ENCODE measurements at regions not wholly inside any gene's neighbourhood (a gene's known extent, or its start where the extent isn't known, plus 50 kb on each side); places are given as distances from the start of the nearest gene placed in this dataset.

DNA sequence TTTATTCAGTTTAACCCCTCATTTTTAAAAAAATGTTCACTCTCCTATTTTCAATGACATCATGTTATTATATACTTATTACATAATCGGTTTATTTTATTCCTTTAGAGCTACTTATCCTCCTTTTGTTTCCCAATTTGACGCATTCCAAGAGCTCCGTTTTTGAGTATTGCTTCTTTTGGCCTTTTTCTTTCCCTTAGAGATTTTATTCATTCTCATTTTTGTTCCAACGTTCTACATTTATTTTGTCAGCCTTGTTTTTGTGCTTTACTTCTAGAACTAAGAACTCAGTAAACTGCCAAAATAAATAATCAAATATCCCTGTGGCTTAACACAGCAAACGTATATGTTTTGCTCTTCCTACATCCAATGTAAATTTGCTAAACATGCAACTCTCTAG, 769.1 kb downstream of the NCAM2 start:
- Mint-ChIP-seq H3K4me1 (ENCODE audit: unreplicated experiment) (no peaks in the 10 kb centered on the region), H3K9me3 (no peaks in the 10 kb centered on the region), H3K27me3 (no peaks in the 10 kb centered on the region), H3K36me3 (no peaks in the 10 kb centered on the region), H3K27ac (no peak overlapping the region), H3K4me3 (no peak overlapping the region)
- no peak for TF ChIP-seq CTCF (conservative IDR thresholded peaks at IDR 0.05)
- DNase-seq (ENCODE audit: extremely low spot score, unreplicated experiment) = no peak

- TF ChIP-seq CTCF (conservative IDR thresholded peaks at IDR 0.05) = no peak
- Mint-ChIP-seq H3K27me3 (no peaks in the 10 kb centered on the region), H3K4me1 (ENCODE audit: unreplicated experiment) (no peaks in the 10 kb centered on the region), H3K36me3 (no peaks in the 10 kb centered on the region), H3K4me3 (no peak overlapping the region), H3K27ac (no peak overlapping the region), H3K9me3 (no peaks in the 10 kb centered on the region)
- no peak for DNase-seq (ENCODE audit: extremely low spot score, unreplicated experiment)
Measured at GRCh38 chr21:21788591-21788990, 790.4 kb downstream of the NCAM2 start.

DNA sequence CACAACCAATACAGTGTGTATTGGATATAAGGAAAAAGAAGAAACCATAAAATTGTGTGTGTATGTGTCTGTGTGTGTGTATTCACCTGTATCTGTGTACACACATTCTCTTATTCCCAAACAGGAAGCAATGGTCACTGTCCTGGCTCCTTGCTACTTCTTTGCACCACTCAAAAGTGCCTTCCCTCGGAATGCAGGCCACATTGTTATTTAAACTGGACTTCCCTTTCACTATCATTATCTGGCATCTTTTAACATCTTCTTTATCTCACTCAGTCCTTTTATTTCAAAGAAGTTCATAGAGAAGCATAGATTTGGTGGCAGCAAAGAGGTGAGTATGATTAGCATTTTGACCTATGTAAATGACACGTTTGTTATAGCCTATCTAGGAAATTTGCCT, 803.7 kb downstream of the NCAM2 start:
- no peak for TF ChIP-seq CTCF (conservative IDR thresholded peaks at IDR 0.05)
- Mint-ChIP-seq H3K36me3 (no peaks in the 10 kb centered on the region), H3K4me1 (ENCODE audit: unreplicated experiment) (no peaks in the 10 kb centered on the region), H3K27ac (no peak overlapping the region), H3K9me3 (no peaks in the 10 kb centered on the region), H3K27me3 (no peaks in the 10 kb centered on the region), H3K4me3 (no peak overlapping the region)
- no peak for DNase-seq (ENCODE audit: extremely low spot score, unreplicated experiment)

GRCh38 chr21:21806711-21807597, 808.7 kb downstream of the NCAM2 start:
- TF ChIP-seq CTCF (conservative IDR thresholded peaks at IDR 0.05) = no peak
- no peaks in the 10 kb centered on the region for H3K36me3 Mint-ChIP-seq
- no peak overlapping the region for H3K4me3 Mint-ChIP-seq
- no peaks in the 10 kb centered on the region for H3K4me1 Mint-ChIP-seq (ENCODE audit: unreplicated experiment)
- H3K9me3 Mint-ChIP-seq = no peaks in the 10 kb centered on the region
- H3K27me3 Mint-ChIP-seq = no peaks in the 10 kb centered on the region
- no peak for DNase-seq (ENCODE audit: extremely low spot score, unreplicated experiment)
- H3K27ac Mint-ChIP-seq = no peak overlapping the region

DNA sequence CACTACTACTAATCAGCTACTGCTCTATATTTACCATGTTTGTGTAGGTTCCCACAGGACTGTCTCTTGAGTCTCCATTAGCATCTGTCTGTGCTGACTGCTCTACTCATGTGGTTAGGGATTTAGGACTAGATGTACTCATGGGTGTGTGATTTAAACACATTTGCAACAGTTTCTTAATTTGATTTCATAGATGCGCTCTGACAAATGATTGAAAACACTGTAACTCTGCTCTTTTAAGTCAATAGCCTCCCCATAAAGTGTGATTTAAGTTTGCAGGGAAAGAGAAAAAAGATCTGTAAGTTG, 809.3 kb downstream of the NCAM2 start:
- no peaks in the 10 kb centered on the region for H3K27me3 Mint-ChIP-seq
- no peak overlapping the region for H3K27ac Mint-ChIP-seq
- no peak overlapping the region for H3K4me3 Mint-ChIP-seq
- no peaks in the 10 kb centered on the region for H3K9me3 Mint-ChIP-seq
- H3K4me1 Mint-ChIP-seq (ENCODE audit: unreplicated experiment) = no peaks in the 10 kb centered on the region
- TF ChIP-seq CTCF (conservative IDR thresholded peaks at IDR 0.05) = no peak
- no peaks in the 10 kb centered on the region for H3K36me3 Mint-ChIP-seq
- DNase-seq (ENCODE audit: extremely low spot score, unreplicated experiment) = no peak

Data from type B pancreatic cell (in vitro differentiated cells).